Renal cortical epithelial cell (primary cell): ENCODE measurements at regions not wholly inside any gene's neighbourhood (a gene's known extent, or its start where the extent isn't known, plus 50 kb on each side); places are given as distances from the start of the nearest gene placed in this dataset.

Source experiments
- DNase-seq: peaks from one replicate; pipeline ENCODE4 v3.0.0-alpha.2; 2011; ENCODE audit warnings: low read depth

DNA sequence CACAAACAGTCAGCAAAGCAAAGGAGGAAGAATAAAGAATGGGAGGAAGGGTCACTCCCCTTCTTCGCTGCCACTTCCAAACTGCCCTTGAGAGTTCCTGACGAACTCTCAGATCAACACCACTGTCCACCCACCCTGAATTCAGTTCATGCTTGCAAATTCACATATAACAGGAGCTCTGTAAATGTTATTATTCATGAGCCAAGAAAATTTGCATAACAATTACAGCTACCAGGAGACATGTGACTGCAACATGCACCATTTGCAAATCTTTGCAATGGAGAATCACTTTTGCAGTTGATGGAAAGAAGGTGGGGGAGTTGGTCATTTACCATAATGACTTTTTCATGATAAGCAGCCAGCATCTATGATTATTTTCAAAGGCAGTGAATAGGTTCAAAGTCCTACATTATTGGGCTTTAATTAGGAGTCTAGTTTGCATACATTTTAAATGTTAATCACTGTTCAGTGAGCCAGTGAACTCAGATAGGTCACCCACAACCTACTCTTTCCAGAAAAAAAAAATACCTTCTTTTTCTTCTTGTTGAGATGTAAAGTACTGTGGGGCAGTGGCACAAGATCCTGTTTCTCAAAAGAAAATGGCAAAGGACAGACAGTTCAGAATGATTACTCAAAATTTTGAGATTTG is 149.7 kb downstream of the CAAP1 start:
- no peak for DNase-seq

DNA sequence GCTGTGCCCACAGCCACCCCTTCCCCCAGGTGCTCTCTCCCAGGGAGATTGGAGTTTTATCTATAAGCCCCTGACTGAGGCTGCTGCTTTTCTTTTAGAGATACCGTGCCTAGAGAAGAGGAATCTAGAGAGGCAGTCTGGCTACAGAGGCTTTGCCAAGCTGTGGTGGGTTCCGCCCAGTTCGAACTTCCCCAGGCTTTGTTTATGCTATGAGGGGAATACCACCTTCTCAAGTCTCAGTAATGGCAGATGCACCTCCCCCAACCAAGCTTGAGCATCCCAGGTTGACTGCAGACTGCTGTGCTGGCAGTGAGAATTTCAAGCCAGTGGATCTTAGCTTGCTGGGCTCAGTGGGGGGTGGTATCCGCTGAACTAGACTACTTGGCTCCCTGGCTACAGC is 157.4 kb downstream of the CAAP1 start:
- no peak for DNase-seq

DNA sequence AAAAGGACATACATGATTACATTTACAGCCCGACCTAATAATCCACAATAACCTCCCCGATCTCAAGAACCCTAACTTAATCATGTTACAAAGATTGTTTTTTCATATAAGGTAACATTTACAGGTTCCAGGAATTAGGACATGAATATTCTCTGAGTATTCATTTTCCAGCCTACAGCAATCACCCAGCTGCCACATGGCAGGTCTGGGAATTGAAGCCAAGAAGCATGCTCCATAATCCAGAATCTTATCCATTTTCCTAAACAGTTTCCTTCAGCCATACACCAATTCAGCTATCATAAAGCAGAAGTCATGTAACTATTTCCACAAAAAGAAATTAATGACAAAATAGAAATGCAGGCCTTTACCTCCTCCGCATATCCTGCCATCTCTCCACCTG is 163.4 kb downstream of the CAAP1 start:
- no peak for DNase-seq

DNA sequence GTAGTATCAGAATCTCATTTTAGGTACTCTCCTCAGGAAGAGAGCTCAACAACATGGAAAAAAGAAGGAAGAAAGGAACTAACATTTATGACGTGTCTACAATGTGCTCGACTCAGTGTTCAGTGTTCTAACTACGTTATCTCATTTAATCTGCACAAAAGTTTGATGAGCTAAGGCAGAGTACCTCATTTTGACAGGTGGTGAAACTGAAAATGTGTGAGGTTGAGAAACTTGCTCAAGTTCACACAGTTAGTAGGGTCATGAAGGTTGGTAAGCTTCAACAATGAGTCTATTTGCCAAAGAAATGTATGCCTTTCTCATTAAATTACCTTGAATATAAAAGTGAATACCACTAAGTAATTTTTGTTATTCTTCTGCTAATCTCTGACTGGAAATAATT is 165.1 kb downstream of the CAAP1 start:
- DNase-seq: no peak

DNA sequence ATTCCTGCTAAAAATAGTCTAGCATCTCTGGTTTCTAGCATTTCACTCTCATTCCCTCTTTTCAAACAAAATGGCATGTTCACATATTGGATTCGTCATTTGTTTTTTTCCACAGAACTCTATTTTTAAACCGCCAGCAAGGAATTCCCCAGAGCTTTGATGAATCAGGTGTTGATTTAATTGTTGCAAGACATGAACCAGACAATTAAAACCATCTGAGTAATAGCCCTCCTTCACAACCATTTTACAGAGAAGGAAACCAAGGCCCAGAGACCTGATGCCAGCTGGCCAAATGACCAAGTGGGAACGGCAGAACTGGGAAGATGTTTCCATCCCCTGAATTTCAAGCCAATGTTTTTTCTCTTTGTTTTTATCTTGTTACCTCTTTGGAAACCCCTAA is 167.0 kb downstream of the CAAP1 start:
- peak; percentile 41 for DNase-seq

DNA sequence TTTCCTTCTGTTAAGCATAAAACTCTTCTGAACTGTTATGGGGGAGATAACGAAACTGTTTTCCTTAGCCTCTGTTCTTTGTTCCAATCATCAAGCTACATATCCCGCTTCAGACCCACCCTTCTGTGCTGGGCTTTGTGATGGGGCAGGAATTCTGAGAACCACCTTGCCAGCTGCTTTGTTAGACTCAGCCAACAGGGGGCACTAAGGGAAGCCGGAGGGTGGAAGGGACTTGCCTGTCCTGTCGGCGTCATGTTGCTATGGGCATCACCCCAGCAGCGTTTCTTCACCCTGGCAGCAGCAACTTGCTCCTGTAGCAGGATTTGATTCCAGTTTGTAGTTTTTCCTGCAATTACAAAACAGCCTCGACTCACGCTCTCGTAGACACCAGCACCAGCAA is 169.1 kb downstream of the CAAP1 start:
- DNase-seq: peak; percentile 16

DNA sequence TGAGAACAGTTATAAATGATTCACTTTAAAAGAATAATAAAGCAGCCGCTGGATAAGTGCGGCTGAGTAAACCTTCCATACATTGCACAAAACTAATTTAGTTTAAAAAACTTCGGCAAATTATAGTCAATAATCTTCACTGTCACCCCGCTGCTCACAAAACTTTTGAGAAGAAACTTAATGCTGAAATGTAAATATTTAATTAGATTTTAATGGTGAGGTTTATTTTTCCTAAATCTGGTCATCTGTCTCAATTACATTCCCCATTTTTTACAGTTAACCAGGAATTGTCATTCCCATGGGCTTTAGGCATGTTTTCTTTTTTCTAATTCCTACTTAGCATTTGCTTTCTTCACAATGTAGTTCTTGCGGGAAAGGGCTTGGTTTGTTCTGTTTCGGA is 169.8 kb downstream of the CAAP1 start:
- DNase-seq: no peak

DNA sequence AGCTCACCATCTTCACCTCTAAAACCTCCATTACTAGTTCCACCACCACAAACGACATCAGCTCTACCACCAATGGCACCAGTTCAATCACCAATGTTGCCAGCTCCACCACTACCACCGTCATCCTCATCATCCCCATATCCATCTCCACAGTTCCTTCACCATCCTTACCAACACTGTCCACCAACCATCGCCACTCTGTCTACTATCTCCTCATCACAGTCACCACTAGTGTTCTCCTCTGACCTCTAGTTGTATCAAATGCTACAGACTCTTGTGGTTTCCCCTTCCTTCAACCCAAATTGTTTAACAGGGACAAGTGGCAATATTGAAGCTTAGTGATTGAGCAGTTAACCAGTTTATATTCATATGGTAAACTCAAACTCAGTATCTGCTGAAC is 182.6 kb downstream of the CAAP1 start:
- DNase-seq: no peak

DNA sequence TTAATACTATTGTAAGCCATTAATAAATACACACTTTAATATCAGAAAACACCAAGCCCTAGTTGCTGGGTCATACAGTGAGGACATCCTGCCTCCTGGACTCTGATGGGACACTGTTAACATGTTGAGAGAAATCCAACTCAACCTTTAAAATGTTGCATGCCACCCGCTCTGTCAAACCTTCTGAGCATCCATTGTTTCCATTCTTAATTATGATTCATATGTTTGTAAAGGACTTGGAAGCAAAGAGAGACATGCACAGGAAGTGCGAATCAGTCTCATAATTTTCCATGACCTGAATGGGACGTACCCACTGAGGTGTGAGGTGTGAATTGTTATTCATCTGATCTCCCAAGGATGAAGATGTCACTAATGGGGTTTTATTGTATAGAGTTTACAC is 186.4 kb downstream of the CAAP1 start:
- DNase-seq: no peak

DNA sequence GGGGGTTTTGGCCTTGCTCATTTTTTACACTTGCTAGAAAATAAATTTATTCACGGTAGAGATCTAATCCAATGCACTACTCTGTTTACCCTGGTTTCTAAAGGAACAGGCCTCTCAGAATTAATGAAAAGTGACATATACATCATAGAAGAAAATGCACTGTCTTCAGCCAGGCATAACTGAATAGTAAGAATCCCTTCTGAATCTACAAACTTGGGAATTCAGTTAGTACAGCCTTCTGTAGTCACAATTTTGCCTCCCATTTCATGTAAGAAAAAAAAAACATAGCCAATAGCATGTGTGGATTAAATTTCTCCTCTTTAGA is 197.3 kb downstream of the CAAP1 start:
- no peak for DNase-seq

DNA sequence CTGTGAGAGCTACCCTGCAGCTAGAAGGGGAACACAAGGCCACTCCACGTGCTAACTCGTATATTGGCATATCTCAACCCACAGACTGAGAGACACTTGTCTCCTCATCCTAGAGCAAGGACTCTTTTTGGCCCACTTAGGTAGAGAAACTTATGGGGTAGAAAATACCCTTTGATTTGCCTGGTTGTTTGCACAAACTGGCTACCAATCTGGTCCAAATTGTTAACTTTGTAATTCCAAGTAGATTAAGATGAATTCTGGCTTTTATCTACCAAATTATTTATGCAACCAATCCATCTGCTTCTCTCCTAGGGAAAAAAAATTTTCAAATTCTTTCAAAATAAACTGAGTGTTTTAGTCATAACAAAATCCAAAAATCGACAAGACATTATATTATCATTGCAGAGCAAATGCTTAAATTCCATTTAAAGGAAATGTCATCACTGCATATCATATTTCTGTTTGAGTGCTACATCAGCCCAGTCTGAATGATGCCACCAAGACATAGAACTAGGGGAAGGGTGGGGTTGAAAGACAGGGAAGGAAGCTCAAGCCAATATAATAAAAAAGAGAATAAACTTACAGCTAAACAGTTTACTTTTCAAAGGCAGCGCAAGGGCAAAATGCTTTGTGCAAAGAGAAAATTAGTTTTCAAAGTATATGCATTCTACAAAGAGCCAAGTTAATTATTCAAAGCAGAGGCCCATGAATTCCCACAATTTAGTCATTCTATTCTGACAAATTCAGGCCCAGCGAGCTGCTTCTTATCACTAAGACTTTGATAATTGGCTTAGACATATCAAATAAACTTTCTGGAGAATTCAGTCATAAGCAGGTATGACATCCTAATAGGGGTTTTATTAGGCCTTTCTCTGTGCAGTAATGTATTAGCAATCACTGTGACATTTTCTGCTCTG is 198.0 kb downstream of the CAAP1 start:
- DNase-seq: no peak

DNA sequence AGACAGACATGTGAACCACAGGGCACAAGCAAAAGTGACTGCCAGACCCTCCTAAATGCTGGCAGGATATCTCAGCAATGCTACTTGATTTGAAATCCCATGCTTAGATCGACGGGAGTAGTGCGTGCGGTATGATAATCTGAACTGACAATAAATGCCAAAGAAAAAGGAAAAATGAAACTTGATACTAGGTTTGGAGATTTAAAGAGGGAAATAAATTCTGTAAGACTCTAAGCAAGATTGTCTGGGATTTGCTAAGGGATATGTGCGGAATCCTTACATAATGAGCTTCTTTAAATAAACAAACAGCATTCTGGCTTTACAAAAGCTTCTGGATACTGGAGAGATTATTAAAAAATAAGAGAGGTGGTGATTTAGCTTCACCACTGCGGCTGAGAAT is 203.6 kb downstream of the CAAP1 start:
- no peak for DNase-seq

DNA sequence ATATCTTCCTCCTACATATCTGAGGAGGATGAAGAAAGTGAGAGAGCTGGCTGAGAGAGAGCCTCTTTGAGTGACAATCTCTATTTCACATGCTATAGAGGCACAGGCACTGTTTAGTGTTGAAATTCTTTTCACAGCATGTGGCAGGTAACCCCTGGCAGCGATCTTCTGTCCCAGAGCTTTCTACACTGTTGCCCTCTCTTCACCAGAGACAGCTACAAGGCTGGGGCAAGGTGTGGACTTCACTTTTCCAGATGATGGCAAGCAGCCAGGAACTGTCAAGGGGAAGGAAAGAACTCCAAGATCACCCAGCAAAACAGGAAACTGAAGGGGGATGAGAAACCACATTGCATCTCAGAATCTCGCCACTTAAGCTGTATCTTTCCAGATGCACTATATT is 205.2 kb downstream of the CAAP1 start:
- DNase-seq: no peak

DNA sequence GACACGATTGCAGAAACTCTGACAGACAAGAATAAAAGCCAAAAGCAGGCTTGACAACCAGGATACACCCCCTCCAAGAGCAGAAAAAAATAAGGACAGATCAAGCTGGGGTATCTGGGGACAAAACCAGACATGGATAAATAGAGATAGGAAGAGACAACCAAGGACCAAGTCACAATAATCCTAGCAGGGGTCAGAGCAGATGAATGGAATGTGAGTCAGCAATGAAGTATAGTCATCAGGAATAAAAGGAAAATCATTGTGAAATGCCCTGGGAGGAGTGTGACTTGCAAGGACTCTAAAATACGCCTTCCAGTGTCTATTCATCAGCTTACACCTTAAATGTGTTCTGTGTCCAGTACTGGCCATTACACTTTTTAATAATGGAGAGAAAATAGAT is 206.8 kb downstream of the CAAP1 start:
- DNase-seq: peak; percentile 7

DNA sequence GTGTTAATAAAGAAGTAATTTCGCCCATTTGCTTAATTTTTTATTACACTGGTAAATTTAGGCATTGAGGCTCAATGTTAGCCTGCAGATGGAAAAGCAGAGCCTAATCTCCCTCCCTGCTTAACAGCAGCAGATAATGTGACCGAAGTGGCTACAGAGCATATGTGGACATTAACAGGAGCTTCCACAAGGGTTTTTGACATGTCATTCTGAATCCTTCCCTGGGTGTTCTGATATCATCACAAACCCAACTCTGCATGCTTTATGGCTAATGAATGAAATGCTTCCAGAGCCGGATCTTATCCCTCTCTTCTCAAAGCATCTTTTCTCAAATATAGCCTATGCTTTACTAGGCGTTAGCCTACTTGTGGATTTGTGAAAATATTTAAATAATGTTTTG is 208.6 kb downstream of the CAAP1 start:
- DNase-seq: no peak

DNA sequence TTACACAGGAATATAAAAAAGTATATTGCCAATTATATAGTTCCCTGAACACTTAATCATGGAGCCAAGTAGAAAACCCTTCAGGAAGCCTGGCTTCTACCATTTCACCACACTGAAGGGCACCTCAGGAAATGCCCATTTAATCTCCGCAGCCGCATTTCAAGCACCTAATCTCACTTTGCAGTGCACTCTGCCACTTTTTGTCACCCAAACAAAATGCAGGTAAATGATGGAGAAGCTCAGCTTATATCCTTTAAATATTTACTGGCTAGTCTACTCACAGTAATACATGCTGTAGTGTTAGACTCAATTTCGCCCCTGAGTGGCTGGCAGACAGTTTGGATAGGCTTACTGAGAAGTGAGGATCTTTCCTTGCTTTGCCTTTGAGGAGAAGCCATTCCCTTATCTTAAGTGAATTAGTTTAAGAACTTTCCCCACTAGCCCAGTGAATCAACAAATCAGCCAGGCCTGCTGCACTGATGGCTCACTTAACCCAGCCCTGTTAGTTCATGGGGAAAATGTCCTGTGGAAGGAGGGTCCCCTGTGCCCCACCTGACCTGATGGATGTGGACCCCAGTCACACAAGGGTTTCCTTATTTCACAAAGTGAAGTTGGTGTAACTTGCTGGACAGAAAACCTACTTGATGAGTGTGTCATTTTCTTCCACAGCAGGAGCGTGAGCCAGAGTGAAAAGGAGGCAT is 209.7 kb downstream of the CAAP1 start:
- no peak for DNase-seq

DNA sequence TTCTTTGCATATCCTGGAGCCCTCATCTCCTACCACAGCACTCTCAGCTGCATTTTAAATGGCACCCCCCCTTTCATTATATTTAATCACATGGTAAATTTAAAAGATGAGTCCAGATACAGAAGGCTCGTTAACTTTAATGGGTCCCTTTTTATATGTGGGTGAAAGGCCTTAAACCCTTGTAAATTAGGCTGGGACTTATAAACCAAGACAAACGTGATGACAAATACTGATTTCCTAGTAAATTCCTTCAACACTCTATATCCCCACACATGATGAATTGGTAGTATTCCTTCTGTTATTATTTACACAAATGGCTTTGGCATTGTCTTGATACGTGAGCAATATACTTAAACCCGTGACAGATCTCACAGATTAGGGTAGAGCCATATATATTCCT is 210.6 kb downstream of the CAAP1 start:
- DNase-seq: no peak

DNA sequence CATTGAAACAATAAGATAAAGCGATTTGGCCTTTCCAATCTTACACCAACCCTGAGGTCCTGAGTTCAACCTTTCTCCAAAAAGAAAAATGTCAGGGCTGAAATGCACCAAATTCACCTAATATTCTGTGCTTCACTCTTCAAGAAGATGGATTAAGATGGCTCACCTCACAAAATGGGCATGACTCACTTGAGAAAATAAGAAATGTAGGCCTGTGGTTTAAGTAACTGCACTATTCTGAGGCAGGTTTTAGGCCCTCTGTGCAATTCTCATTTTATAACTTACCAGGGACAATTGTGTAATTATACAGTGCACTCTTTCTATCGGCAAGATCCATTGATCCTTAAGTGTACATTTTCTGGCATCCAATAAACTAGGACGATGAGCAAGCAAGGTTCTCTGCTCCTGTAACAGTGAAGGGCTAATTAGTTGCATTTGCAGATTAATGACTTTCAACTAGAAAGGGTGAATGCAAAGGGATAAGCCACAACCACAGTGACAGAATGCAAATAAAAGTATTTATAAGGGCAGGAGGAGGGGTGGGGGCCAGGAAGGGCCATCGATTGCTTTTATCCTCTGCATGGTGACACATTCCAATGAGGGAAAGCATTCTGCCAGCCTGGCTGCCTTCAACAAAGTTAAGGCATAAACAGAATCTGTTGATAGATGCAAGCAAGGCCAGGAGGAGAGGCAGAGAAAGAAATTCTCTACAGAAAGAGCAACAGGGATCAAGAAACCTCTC is 214.5 kb downstream of the CAAP1 start:
- no peak for DNase-seq

DNA sequence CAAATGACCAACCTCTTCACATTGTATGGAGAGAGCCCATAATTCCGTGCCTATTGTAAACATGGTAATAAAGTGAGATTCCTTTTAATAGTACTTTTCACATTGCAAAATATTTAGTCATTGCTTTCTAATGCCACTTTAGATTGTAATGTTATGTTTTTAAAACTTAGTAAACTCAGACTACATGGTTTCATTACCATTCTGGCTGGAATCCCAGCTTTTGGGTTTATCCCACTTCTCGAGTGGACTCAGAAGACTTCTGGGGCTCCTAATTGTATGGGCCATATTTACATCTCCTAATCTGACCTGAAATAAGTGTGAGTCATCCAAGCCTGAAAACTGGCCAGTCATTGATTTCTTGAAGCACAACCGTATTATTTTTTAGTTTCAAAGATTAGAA is 217.6 kb downstream of the CAAP1 start:
- no peak for DNase-seq

DNA sequence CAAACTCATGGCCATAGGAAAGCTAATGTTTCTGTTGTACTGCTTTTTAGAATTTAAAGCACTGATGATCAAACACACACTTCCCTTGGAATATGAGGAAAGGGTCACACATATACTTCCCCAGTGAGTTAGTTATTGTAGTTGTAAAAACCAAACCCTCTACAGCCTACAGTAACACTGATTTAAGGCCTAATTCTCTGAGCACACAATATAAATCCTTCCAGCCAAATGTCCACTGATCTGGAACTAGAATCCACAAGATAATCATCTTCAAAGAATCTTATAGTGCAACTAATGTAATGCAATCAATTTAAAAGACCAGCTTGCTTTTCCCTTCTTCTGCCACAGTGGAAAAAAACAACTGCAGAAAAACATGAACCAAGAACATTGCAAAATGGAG is 219.3 kb downstream of the CAAP1 start:
- DNase-seq: peak; percentile 7

DNA sequence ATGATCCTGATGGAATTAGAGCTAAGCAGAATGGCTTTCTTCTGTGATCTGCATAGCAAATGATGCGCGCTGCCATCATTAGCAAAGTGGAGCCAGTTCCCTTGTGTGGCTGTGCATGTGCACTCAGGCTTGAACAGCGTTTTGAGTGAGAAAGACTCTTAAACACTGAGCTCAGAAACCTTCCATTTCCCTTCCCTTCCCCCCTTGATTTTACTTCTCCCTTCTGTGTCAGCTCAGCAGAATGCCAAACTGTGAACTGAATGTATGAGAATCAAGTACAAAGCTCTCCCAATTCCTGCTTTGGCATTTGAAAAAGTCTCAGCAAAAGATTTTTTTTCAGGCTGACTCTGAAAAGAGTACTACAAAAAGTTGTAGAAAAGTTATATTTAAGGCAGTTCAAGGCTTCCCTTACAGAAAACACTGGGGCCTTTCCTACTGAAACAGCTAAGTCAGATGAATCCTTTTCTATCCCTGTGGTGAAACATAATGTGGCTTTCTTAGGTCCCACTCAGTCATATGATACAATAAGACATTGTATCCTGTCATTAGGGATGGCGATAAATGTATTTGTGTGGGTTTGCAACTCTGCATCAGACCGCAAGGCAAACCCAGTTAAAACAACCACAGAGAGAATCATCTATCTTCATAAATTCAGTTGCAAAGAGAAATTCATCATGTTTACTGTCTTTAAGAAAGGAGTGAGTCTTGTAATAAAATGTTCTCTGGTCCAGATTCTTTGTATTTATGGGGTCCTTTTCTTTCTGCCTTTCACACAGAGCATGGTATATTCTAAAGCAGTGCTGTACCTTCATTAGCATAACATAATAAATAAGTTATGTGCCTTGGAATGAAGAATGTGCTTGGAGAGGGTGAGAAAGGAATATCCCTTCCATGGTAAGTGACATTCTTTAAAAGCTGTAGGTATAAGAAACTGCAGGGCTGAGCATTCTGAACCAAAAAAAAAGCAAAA is 222.6 kb downstream of the CAAP1 start:
- DNase-seq: no peak
